ENCODE measurements at regions not wholly inside any gene's neighbourhood (a gene's known extent, or its start where the extent isn't known, plus 50 kb on each side); places are given as distances from the start of the nearest gene placed in this dataset.
"Not testable (repeated sequence)": the region's sequence is repeated elsewhere in the genome, so short reads cannot be mapped to it uniquely, and the experiment has no call there.

DNA sequence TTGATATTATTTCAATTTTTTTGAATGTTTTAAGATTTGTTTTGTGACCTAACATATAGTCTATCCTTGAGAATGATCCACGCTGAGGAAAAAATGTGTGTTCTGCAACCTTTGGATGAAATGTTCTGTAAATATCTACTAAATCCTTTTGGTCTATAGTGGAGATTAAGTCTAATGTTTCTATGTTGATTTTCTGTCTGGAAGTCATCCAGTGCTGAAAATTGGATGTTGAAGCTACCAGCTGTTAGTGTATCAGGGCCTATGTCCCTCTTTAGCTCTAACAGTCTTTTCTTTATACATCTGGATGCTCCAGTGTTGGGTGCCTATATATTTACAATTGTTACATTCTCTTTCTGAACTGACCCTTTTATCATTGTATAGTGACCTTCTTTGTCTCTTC is 422.3 kb downstream of the TMEM232 start:
- DNase-seq (ENCODE audit: low read depth), result no peak

DNA sequence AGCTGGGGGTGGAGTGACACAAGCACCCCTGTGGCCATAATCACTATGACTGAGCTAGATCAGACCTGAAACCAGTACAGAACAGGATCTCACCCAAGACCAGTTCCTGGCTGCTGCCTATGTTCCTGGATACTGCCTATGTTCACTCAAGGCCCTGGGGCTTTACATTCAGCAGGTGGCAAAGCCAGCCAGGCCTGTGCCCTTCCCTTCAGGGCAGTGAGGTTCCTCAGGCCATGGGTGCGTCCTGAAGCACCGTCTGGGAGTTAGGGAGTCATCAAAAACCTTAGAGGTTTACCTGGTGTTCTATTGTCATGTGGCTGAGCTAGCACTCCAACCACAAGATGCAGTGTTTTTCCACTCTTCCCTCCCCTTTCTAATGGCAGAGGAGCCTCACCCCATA is 419.8 kb downstream of the TMEM232 start:
- DNase-seq (ENCODE audit: low read depth), result no peak

DNA sequence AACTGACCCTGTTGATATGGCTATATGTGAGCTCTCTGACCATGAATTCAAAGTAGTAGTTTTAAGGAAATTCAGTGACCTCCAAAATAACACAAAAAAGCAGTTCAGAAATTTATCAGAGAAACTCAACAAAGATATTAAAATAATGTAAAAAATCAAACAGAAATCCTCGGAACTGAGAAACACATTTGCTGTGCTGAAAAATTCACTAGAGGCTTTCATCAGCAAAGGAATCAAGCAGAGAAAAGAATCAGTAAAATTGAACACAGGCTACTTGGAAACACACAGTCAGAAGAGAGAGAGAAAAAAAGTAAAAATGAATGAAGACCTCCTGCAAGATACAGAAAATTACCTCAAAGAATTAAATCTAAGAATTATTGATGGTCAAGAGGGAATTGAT is 417.2 kb downstream of the TMEM232 start:
- no peak for DNase-seq (ENCODE audit: low read depth)

DNA sequence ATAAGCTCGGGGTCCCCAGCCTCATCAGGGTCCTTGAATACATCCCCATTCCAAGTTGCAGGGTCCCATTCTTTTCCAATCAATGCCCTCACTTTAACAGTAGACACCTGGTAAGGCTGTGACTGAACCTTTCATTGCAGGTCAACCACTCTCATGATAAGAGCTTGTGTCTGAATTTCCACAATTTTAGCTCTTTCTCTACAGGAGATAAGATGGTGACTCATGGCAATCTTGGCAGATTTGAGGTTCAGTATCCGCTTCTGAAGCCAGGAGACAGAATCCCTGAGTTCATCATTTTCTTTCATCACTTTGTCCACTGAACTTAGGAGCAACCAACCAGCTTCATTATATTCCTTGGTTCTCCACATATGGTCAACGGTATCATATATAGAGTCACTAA is 409.9 kb downstream of the TMEM232 start:
- not testable (repeated sequence) for DNase-seq (ENCODE audit: low read depth)

DNA sequence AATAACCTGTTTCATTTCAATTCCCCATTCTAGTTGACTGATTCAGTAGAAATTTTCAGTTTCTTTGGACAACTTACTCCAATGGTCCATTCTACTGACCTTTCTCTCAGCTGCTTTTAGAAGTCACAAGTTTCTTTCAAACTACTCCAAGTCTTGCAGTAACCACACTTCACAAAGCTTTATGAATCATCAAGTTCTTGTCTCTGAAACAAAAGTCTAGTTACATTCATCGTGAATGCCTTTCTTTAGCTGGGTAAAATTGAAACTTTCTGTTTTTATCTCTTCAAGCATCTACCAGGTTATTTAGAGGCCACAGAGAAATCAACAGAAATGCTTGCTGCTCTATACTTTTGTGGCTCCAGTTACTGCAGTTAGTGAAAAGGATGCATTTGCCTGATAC is 405.4 kb downstream of the TMEM232 start:
- DNase-seq (ENCODE audit: low read depth), result no peak

DNA sequence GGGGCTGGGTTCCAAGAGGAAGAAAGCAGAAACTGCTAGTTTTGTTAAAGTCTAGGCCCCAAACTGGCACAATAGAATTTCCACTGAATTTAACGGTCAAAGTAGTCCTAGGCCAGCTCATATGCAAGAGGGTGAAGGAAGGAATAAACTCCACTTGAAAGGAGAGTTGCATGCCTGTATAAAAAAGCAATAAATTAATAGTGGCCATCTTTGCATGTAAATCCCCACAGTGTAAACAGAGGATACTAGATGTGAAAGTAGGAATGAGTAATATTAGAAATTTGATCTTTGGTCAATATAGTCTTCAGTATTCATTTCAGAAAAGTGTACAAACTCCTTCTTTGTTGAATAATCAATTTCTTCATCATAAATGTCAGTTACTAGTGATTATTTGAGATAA is 403.1 kb downstream of the TMEM232 start:
- no peak for DNase-seq (ENCODE audit: low read depth)

DNA sequence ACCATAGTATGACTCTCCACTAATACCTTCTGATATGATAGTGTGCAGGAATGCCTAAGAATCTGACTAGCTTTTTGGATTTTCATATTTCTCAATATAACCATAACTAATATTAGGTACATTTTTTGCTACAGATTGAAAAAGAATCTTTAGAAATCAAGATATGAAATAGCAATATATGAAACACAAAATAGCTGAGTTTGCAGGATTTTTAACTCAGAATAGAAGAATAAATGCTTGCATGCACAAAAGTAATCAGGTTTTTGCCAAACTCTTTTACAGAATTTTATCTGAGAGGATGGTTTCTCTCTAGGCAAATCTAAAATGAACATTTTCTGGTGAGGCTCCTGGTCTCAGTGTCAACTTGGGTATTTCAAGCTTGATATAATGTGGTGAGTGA is 402.6 kb downstream of the TMEM232 start:
- DNase-seq (ENCODE audit: low read depth), result no peak

DNA sequence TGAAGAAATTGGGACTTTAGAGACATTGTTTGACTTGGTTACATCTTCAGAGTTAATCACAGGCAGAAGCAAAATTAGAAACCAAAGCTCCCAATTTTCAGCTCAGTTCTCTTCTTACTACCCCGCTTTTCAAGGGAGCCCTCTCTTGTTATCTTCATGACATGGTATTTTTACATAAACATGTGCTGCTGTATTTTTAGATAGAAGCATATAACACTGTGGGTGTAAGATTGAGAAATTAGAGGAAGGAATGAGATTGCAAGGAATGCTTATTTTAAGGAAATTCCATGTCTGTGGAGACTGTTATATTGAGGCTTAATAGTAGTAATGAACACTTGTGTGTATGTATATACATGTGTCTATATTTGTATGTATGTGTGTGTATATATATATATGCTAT is 401.6 kb downstream of the TMEM232 start:
- no peak for DNase-seq (ENCODE audit: low read depth)

DNA sequence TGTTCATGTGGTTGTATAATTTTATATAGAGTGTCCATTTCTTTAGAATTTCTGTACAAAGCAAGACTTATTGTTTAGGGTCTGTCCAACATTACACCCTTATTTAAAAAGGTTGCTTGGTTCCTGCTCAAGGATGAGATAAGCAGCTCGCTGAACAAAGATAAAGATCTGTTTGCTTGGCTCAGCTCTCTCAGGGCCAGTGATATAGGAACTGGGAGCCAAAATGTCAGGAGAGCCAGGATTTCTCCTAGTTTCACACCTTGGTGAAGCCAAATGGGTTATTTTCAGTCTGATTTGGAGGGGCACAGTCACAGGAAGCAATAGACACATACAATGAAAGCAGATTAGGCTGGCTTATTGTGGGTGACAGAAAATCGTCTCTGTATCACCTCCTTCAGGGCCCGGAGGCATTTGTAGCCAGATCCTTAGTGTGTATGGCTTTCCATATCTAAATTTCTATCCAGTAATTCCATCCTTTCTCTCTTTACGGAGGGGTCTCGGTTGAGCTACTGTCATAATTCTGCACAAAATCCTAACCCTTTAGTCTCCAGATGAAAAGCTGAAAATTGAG is 396.4 kb downstream of the TMEM232 start:
- no peak for DNase-seq (ENCODE audit: low read depth)

DNA sequence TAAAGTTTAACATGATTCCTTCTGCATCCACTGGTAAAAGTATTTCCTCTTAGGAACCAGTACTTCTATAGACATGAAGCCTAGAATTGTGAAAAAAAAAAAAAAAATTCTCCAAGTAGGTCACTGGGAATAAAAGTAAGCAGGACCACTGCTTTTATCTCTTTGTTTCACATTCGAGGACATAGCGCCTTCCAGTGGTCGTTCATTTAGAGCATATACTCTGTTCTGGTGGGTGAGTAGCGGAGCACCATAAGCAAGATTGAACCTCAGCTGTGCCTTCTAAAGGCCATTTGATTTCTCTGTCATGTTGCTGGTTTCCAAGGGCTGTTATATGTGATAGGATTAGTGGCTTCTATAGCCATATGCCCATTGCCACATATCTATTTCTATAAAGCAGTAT is 393.1 kb downstream of the TMEM232 start:
- DNase-seq (ENCODE audit: low read depth), result no peak

DNA sequence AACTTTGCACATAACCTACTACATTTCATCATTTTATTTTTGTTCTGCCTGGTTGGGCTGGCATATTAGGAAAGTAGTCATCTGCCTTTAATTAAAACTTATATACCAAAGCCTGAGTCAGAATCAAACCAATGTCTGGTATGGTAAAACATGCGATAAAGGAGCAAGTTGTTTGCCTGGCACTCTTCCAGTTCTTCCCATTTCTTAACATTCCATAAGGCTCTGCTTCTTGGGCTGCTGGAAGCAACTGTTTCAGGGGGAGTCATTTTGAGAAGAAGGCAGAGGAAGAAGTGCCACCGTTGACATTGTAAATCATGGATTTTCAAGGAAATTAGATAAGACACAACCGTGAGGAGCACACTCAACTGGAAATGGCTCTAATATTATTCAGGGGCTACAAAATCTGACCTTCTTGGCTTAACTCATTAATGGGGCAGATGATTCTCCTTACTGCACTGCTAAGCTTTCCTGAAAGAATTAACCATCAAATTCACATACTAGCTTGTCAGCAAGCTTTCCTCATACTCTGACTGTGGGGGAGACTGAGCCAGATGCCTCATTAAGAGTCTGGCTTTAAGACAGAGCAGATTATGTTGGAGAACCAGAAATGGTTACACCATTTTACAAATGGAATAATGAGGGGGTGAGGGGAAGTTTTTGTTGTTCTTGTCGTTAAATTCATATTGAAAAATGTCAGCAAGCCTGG is 391.0 kb downstream of the TMEM232 start:
- no peak for DNase-seq (ENCODE audit: low read depth)

DNA sequence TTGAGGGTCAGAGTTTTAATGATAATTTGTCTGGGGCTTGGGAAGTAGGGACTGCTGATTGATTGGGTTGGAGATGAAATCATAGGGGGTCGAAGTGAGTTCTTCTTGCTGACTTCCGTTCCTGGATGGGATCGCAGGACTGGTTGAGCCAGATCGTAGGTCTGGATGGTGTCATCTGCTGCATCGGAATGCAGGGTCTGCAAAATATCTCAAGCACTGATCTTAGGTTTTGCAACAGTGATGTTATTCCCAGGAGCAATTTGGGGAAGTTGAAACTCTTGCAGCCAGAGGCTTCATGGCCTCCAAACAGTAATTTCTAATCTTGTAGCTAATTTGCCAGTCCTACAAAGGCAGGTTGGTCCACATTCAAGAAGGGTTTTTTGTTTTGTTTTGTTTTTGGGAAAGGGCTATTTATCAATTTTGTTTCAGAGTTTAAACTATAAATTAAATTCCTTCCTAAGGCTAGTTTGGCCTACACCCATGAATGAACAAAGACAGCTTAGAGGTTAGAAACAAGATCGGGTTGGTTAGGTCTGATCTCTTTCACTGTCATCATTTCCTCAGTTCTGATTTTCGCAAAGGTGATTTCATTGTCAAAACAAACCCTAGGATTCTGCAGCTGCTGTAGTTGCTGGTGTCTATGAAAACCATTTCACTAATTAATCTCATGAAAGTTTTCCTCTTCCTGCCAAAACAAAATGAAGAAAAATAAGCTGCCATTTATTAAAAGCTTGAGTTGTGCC is 388.0 kb downstream of the TMEM232 start:
- no peak for DNase-seq (ENCODE audit: low read depth)

DNA sequence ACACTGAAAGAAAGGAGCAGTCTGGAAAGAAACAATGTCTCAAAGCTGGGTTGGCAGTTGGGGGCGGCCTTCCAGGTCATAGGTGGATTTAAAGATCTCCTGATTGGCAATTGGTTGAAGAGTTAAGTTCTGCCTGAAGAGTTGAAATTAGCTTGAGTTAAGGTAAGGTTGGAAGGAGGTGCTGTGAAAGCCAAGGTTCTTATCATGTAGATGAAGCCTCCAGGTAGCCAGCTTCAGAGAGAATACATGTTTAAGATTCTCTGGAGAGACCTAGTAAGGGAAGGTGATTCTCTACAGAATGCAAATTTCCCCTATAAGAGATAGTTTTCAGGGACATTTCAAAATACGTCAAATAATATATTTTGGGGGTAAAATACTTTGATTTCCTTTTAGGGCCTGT is 387.1 kb downstream of the TMEM232 start:
- DNase-seq (ENCODE audit: low read depth), result no peak

DNA sequence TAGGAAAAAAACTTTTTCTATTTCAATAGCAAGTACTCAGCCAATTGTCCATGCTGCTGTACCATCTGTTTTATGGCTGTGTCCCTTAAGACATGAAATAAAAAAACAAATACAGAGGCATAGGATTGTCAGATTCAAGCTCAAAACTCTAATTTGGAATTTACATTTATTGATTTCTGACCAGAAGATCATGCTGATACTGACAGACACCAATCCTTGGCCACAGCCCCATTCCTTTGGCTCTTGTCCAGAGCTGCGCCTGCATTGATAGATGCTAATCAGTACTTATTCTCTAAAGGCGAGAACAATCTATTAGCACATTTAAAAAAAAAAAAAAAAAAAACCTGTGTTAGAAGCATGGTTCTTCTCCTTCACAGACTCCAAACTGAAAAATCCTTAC is 384.6 kb downstream of the TMEM232 start:
- DNase-seq (ENCODE audit: low read depth), result no peak

DNA sequence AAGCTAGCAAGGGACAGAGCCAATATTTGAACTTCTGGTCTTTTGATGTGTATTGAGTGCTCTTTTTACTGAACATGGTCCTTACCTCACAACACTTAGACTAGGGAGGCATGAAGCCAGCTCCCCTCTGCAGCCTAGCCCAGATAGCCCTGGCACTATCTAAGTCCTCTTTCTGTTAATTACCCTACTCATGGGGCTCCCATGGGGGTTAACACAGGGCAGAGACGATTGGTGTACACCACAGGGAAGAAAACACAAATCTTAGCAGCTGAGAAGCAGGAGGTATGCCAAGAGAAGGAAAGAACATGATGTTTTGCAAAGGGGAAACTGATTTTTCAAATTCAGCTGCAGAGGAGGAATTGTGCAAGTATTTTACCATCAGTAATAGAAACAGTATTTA is 383.8 kb downstream of the TMEM232 start:
- DNase-seq (ENCODE audit: low read depth), result no peak

DNA sequence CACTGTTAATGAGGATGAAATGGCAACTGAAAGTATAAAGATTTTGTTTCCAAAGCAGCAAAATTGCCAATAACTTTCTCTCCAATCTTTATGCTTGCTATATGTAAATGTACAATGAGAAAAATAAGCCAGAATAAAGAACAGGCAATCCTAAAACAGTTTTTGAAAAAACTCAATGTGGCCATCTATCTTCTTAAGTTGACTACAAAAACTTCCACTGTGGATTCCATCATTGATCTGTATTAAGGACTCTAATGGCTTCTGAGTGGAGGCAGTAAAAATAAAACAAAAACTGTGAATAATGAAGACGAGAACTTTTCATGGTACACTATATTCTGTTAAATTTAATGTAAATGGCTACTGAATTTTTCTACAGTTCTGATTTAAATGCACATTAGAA is 382.9 kb downstream of the TMEM232 start:
- no peak for DNase-seq (ENCODE audit: low read depth)

DNA sequence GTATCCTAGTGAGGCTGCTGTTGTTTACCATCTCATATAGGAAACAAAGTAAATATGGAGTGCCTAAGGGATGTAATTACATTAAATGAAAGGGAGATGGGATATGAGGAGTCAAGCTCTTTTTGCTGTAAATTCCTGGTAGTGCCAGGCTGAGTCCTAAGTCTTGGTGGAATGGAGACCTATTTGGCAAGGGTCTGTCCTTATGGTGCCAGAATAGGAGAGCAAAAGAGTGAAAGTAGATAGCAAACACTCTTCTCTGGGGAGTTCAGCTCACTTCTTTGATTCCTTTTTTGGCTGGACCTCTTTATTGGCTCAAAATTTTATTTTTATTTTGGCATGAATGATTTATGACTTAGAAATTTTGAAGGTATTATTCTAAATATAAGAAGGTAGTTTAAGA is 380.8 kb downstream of the TMEM232 start:
- DNase-seq (ENCODE audit: low read depth), result no peak

DNA sequence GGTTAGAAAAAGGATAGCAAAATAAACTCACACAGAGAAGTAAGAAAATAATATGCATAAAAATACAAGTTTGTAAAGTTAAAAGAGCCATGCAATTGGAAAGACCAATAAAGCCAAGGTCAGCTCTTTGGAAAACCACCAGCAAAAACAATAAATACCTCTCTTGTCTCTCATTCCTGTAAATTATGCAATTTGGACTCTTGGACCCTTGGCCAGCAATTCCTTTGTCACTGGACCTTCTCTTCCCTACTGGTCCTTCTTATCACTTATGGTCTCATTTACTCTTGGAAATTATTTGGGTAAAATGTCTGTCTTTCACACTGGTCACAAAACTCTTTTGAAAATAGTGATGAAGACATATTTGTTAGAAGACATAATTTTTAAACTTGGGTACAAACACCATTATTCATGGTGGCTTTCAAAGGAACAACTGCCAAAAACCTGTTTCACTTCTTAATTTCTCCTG is 379.5 kb downstream of the TMEM232 start:
- no peak for DNase-seq (ENCODE audit: low read depth)

DNA sequence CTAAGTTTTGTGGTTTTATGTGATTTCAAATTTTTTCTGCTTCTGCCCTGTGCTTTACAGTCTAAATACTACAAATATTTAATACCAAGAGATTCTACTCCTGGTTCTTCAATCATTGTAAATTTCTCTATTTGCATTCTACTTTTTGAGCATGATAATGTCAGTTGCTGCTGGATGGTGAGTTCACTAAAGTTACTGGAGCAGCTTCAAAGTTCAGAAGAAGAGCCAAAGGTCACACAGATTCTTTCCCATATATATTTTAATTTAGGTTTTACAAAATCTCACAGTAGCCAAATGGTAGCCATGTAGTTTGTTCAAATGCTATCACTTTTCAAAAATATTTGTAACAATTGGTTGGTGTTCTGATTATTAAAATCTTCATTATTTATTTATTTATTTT is 378.7 kb downstream of the TMEM232 start:
- DNase-seq (ENCODE audit: low read depth), result no peak

DNA sequence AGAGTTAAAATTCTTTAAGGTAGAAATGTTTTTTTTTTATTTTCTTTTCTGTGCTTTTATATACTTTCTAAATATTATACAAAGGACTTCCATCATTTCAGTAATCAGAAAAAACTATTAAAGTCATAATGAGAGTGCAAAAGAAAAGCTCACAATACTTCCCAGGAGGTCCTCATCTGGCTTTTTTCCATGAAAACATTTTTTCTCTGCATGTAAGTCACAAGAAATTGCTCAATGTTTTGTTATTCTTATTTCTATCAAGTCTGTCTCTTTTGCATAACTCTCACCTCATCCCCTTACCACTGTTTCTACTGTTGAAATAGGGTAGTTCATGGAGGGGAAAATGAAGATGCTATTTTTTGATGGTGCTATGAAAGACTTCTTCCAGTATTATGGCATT is 375.0 kb downstream of the TMEM232 start:
- DNase-seq (ENCODE audit: low read depth), result no peak

DNA sequence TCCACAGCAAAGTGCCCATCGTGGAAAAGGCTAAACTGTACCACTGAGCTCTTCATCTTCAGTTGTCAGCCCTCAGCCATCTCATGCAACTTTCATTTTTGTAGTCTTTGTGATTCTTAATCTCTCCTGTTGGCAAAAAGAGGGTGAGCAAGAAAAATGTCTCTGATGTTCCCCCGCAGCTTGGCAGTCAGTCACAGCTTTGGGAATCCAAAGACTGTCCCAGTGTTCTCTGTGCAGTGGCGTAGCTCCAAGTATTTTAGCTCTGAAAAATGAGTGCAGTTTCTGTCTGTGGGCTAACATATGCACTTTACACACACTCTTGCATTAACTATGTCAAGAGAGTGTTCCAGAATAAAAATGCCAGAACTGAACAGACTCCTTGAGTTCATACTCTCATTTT is 372.2 kb downstream of the TMEM232 start:
- DNase-seq (ENCODE audit: low read depth), result no peak

DNA sequence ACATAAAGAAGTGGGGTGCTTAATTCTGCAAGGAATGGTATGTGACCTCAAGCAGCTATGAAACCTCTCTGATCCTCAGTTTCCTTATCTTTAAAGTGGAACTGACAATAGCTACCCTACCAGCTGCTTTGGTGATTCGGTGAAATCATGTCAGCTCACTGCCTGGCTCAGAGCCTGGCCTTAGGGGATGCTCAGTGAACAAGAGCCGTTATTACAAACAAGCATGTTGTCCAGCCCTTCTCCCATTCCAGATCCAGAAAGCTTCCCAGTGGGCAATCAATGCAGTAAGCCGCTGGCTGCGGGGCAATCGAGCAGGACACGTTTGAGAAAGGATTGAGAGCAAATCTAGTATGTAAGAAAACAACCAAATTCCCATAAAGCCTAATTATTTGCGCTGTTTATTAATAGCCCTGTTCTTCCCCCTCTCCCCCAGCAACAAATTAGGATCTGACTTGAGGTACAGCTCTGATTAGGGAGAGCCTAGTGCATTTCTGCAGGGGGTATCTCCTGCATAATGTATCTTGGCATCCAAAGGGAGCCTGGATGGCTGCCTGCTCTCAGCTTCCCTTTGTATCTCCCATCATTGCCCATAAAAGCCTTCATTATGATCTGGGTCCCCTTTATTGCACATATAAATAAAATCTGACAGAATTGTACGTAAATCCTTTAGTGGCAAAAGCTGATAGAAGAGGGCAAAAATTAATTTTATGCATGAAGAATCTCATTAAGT is 371.4 kb downstream of the TMEM232 start:
- no peak for DNase-seq (ENCODE audit: low read depth)

DNA sequence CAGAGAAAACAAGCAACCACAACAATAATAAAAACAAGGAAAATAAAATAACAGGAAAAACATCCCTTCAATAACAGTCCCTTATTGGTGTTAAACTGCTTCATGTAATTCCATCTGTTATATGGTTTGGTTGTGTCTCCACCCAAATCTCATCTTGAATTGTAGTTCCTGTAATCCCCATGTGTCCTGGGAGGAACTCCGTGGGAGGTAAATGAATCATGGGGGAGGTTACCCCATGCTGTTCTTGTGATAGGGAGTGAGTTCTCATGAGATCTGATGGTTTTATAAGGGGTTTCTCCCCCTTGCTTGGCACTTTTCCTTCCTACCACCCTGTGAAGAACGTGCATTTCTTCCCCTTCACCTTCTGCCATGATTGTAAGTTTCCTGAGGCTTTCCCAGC is 369.8 kb downstream of the TMEM232 start:
- no peak for DNase-seq (ENCODE audit: low read depth)
